HepG2 (cell line): ENCODE measurements at regions not wholly inside any gene's neighbourhood (a gene's known extent, or its start where the extent isn't known, plus 50 kb on each side); places are given as distances from the start of the nearest gene placed in this dataset.

Source experiments
- ATAC-seq: fragments of 200-7000 bp; cut with Tn5 transposase; 3 replicates; pipeline ENCODE4 v1.9.1; 2020; ENCODE audit warnings: mild to moderate bottlenecking, moderate library complexity
- BruUV-seq: library from RNA; stranded (reverse); fragments of 400-500 nt; replicated peaks from 2 replicates; lab custom pipeline; 2021; lab: Mats Ljungman, UMichigan
- CTCF ChIA-PET: fragments of 300-600 bp; formaldehyde crosslinking; extraction: SDS; loops from one replicate; lab custom pipeline; 2021; ENCODE audit warnings: low total read pairs, inconsistent platforms, low intra/inter-chr PET ratio; lab: Yijun Ruan, JAX
- POLR2A ChIA-PET: fragments of 350-600 bp; sonication (Branson Sonifier 250); formaldehyde crosslinking; loops from one replicate; lab custom pipeline; 2020; ENCODE audit warnings: antibody characterized with exemption, inconsistent platforms; lab: Yijun Ruan, JAX
- DNase-seq: peaks from one replicate; pipeline ENCODE4 v3.0.0-alpha.2; 2015; ENCODE audit warnings: low spot score
- FAIRE-seq: peaks from 3 replicates; lab custom pipeline; 2011; peaks lifted over from hg19 to GRCh38; lab: Jason Lieb, UNC
- H2AFZ ChIP-seq: one replicate; pipeline ENCODE4 v1.6.1; 2011; ENCODE audit warnings: low read length, inconsistent platforms
- H3K27ac ChIP-seq: fragments of 300-600 bp; 3 replicates; pipeline ENCODE4 v1.8.0; 2011; ENCODE audit warnings: mixed run types, mild to moderate bottlenecking, mixed read lengths, low read length, inconsistent platforms; ENCODE audit not compliant: insufficient read depth; ENCODE audit errors: extremely low read length
- H3K27me3 ChIP-seq, 2 experiments: fragments of 200-600 bp in 1 of 2; 2 replicates in 1 of 2; 3 replicates in 1 of 2; pipeline versions ENCODE4 v1.6.0 to v1.8.0; 2011; ENCODE audit warnings: low read length in 2 of 2, mild to moderate bottlenecking in 2 of 2, moderate library complexity in 2 of 2, inconsistent platforms in 1 of 2; ENCODE audit not compliant: insufficient read depth in 2 of 2, control insufficient read depth in 1 of 2
- H3K36me3 ChIP-seq, 2 experiments: fragments of 200-600 bp in 1 of 2; replicated peaks in 1 of 2; 2 replicates in 1 of 2; 3 replicates in 1 of 2; pipeline versions ENCODE4 v1.5.1 to v1.8.0; 2011; ENCODE audit warnings: low read length in 2 of 2, inconsistent platforms in 1 of 2; ENCODE audit not compliant: insufficient read depth in 2 of 2, control insufficient read depth in 1 of 2
- H3K4me1 ChIP-seq: 2 replicates; pipeline ENCODE4 v1.5.1; 2012; ENCODE audit warnings: low read length, inconsistent platforms; ENCODE audit not compliant: insufficient read depth
- H3K4me2 ChIP-seq: 2 replicates; pipeline ENCODE4 v1.6.0; 2011; ENCODE audit warnings: low read depth, low read length, inconsistent platforms
- H3K4me3 ChIP-seq, 3 experiments: fragments of 200-600 bp in 1 of 3; sonication (generic), shearing (Covaris generic) in 1 of 3; replicated peaks in 1 of 3; 2 replicates each; pipeline ENCODE4 v1.5.1; 2011 to 2016; ENCODE audit warnings: low read length in 3 of 3, inconsistent platforms in 2 of 3, low read depth in 2 of 3, mild to moderate bottlenecking in 2 of 3, control low read depth in 1 of 3, mixed read lengths in 1 of 3; ENCODE audit not compliant: insufficient read depth in 1 of 3
- H3K79me2 ChIP-seq: one replicate; pipeline ENCODE4 v1.6.1; 2011; ENCODE audit warnings: low read length, inconsistent platforms; ENCODE audit not compliant: insufficient read depth
- H3K9ac ChIP-seq: 2 replicates; pipeline ENCODE4 v1.6.0; 2011; ENCODE audit warnings: mild to moderate bottlenecking, low read depth, low read length, inconsistent platforms; ENCODE audit not compliant: insufficient read depth
- H3K9me3 ChIP-seq: 2 replicates; pipeline ENCODE4 v1.5.1; 2012; ENCODE audit warnings: mild to moderate bottlenecking, low read length
- H4K20me1 ChIP-seq: 2 replicates; pipeline ENCODE4 v1.6.0; 2011; ENCODE audit warnings: inconsistent platforms, mild to moderate bottlenecking, low read length, moderate library complexity; ENCODE audit not compliant: insufficient read depth
- ARID2 ChIP-seq: sonication (generic); formaldehyde crosslinking; IDR thresholded peaks from 2 replicates; pipeline ENCODE4 v1.8.1; 2022; ENCODE audit warnings: mild to moderate bottlenecking, missing genetic modification reagents, borderline replicate concordance
- ATF7 ChIP-seq, 2 experiments: fragments of 450-650 bp in 1 of 2; sonication (generic) in 1 of 2; formaldehyde crosslinking in 1 of 2; IDR thresholded peaks; 2 replicates each; pipeline versions ENCODE4 v1.4.0 to v1.6.1; 2016 to 2020; ENCODE audit warnings: antibody characterized with exemption in 1 of 2, mild to moderate bottlenecking in 1 of 2, missing genetic modification reagents in 1 of 2
- CHCHD3 ChIP-seq: sonication (generic); formaldehyde crosslinking; IDR thresholded peaks from 2 replicates; pipeline ENCODE4 v1.8.0; 2022; ENCODE audit warnings: mild to moderate bottlenecking, missing genetic modification reagents, moderate library complexity
- KAT8 ChIP-seq: IDR thresholded peaks from 2 replicates; pipeline ENCODE4 v1.6.1; 2016; ENCODE audit warnings: missing genetic modification reagents, missing compliant biosample characterization
- MED8 ChIP-seq: sonication (generic); formaldehyde crosslinking; IDR thresholded peaks from 2 replicates; pipeline ENCODE4 v1.8.1; 2023; ENCODE audit warnings: mild to moderate bottlenecking, missing genetic modification reagents; ENCODE audit not compliant: insufficient replicate concordance
- MTF1 ChIP-seq: sonication (generic); formaldehyde crosslinking; IDR thresholded peaks from 2 replicates; pipeline ENCODE4 v1.5.0; 2020; ENCODE audit warnings: missing genetic modification reagents
- NFIB ChIP-seq: sonication (generic); formaldehyde crosslinking; IDR thresholded peaks from 2 replicates; pipeline ENCODE4 v1.9.0; 2021; ENCODE audit warnings: missing genetic modification reagents, mild to moderate bottlenecking, borderline replicate concordance
- NR0B2 ChIP-seq: sonication (generic); formaldehyde crosslinking; IDR thresholded peaks from 2 replicates; pipeline ENCODE4 v1.4.0; 2020; ENCODE audit warnings: mild to moderate bottlenecking, missing genetic modification reagents
- PCBP1 ChIP-seq: fragments of 200-400 bp; formaldehyde crosslinking; IDR thresholded peaks from 2 replicates; pipeline ENCODE4 v1.6.1; 2017; ENCODE audit warnings: mild to moderate bottlenecking, low read depth, low read length, borderline replicate concordance
- RFXAP ChIP-seq: sonication (generic); formaldehyde crosslinking; IDR thresholded peaks from 2 replicates; pipeline ENCODE4 v1.4.0; 2020; ENCODE audit warnings: missing genetic modification reagents, borderline replicate concordance
- TEAD3 ChIP-seq: optimal IDR thresholded peaks from 2 replicates; pipeline ENCODE3; 2016; ENCODE audit warnings: borderline replicate concordance
- ZFP91 ChIP-seq: sonication (generic); formaldehyde crosslinking; IDR thresholded peaks from 2 replicates; pipeline ENCODE4 v1.9.0; 2022; ENCODE audit warnings: missing genetic modification reagents, mild to moderate bottlenecking, borderline replicate concordance
- ZNF577 ChIP-seq: sonication (generic); formaldehyde crosslinking; IDR thresholded peaks from 2 replicates; pipeline ENCODE4 v1.4.0; 2020; ENCODE audit warnings: mild to moderate bottlenecking, low read depth, missing genetic modification reagents, borderline replicate concordance
- WGBS: methylation state at CpG from one replicate; pipeline ENCODE4 v1.1.6; 2017; ENCODE audit warnings: low lambda C conversion rate; 5-methylcytosine and 5-hydroxymethylcytosine counted together
- in situ Hi-C: cut with HindIII; loops from 2 replicates; pipeline ENCODE4 v1.10.0; 2017; ENCODE audit warnings: low pct_unique_long_range_greater_than_20kb; ENCODE audit not compliant: extremely low pct_ligation_motif_present
- intact Hi-C: fragments of 100-400 bp; cut with micrococcal nuclease; formaldehyde crosslinking; loops from one replicate; pipeline ENCODE4 v1.10.0; 2022; ENCODE audit not compliant: unreplicated experiment

DNA sequence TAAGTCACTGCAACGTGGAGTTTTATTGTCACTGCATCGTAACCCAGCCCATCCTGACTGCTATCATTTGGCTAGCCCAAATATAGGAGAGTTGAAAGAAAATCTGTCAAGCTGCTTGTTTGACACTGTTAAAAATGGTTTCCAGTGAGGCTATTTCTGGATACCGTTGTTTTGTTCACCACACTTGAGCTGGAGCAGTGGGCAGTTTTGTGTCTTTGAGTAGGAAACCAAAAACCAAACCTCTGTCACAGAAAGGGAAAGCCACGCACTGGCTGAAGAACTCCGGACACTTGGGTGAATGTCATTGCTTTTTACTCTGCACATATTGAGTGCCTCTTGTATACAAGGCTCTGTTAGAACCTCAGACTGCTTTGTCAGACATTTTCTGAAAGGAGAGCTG is 446.4 kb upstream of the CFAP20DC start:
- Histone ChIP-seq H3K9ac (no peak overlapping the region), H3K36me3 (no peaks in the 10 kb centered on the region), H3K4me2 (no peak overlapping the region), H3K27me3 (peaks cover 0 to 3% of the 10 kb centered on the region in 2 experiments; a peak in 1 of 5 replicates), H3K9me3 (no peaks in the 10 kb centered on the region), H3K4me3 (no peak overlapping the region), H3K79me2 (no peaks in the 10 kb centered on the region), H3K27ac (no peak overlapping the region), H2AFZ (no peak overlapping the region), H3K4me1 (no peaks in the 10 kb centered on the region), H4K20me1 (no peaks in the 10 kb centered on the region)
- DNase-seq (no peak), FAIRE-seq (no peak), ATAC-seq (no peak)
- TF ChIP-seq ARID2 (CRISPR knock-in tag) (no peak), ZNF577 (CRISPR knock-in tag) (no peak), ATF7 (IDR thresholded peaks at IDR 0.05) (no peak), ATF7 (CRISPR knock-in tag; IDR thresholded peaks at IDR 0.05) (no peak), MED8 (no peak), RFXAP (CRISPR knock-in tag) (no peak), TEAD3 (CRISPR knock-in tag) (no peak), CHCHD3 (no peak), PCBP1 (no peak), KAT8 (CRISPR knock-in tag) (no peak), NR0B2 (CRISPR knock-in tag) (no peak), NFIB (no peak), ZFP91 (no peak), MTF1 (no peak)
- 2% methylated on average over 5 of the region's 5 CpGs for WGBS
- CTCF ChIA-PET, result no interaction called here
- BruUV-seq, result no TSS peak
- POLR2A ChIA-PET, result no interaction called here
- intact Hi-C loops (no loop called here), in situ Hi-C loops (no loop called here)
